RWPE1 (cell line): ENCODE measurements at regions not wholly inside any gene's neighbourhood (a gene's known extent, or its start where the extent isn't known, plus 50 kb on each side); places are given as distances from the start of the nearest gene placed in this dataset.

Experiments used
- CTCF ChIA-PET: fragments of 350-600 bp; sonication (Branson Sonifier 250); formaldehyde crosslinking; extraction: SDS; loops from one replicate; lab custom pipeline; 2021; lab: Yijun Ruan, JAX
- POLR2A ChIA-PET: fragments of 400-600 bp; formaldehyde crosslinking; extraction: SDS; loops from one replicate; lab custom pipeline; 2020; ENCODE audit warnings: antibody characterized with exemption; ENCODE audit not compliant: low non-redundant PET; lab: Yijun Ruan, JAX
- DNase-seq: peaks from one replicate; pipeline ENCODE4 v3.0.0; 2012; ENCODE audit warnings: low spot score
- H3K27ac ChIP-seq: fragments of 450-650 bp; 2 replicates; pipeline ENCODE4 v1.5.1; 2017
- TF ChIP-seq, protein P1 (sequence below): fragments of 450-650 bp; conservative IDR thresholded peaks from 2 replicates; pipeline ENCODE4 v1.5.1; 2017; ENCODE audit warnings: low read depth, mild to moderate bottlenecking

DNA sequence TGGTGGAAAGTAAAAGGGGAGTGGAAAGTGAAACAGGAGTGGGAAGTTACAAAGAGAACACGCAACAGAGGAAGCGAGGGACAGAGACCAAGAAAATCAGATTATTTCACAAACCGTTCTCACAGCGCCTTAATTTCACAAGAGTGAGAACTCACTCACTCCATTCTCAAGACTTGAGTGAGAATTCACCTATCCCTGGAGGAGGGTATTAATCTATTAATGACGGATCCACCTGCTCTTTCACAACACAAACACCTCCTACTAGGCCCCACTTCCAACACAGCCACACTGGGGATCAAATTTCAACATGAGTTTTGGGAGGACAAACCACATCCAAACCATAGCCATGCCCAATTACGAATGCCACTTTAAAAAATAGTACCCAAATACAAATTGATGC lies 297.6 kb downstream of the GPAM start:
- TF ChIP-seq, protein P1, sequence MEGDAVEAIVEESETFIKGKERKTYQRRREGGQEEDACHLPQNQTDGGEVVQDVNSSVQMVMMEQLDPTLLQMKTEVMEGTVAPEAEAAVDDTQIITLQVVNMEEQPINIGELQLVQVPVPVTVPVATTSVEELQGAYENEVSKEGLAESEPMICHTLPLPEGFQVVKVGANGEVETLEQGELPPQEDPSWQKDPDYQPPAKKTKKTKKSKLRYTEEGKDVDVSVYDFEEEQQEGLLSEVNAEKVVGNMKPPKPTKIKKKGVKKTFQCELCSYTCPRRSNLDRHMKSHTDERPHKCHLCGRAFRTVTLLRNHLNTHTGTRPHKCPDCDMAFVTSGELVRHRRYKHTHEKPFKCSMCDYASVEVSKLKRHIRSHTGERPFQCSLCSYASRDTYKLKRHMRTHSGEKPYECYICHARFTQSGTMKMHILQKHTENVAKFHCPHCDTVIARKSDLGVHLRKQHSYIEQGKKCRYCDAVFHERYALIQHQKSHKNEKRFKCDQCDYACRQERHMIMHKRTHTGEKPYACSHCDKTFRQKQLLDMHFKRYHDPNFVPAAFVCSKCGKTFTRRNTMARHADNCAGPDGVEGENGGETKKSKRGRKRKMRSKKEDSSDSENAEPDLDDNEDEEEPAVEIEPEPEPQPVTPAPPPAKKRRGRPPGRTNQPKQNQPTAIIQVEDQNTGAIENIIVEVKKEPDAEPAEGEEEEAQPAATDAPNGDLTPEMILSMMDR = no peak
- H3K27ac ChIP-seq = no peak overlapping the region
- no peak for DNase-seq
- ChIA-PET POLR2A (no interaction called here), CTCF (no interaction called here)

DNA sequence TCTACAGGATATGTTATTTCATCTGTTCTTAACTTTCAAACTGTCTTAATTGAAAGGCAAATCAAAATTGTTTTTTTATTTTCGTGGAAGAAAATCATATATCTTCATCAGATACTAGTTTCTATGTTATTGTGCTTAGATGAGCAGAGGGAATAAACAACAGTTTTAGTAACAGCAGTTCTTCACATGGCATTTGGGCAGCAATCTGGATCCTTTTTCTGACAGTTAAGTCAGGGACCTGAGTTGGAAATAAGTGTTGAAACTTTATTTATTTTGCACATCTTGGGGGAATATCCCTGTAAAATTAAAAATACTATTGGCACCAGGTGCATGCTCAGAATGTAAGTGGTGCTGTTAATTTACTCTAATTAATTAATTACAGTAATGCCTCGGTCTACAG lies 296.3 kb downstream of the GPAM start:
- H3K27ac ChIP-seq = no peak overlapping the region
- TF ChIP-seq, protein P1 = no peak
- CTCF ChIA-PET = no interaction called here
- POLR2A ChIA-PET = no interaction called here
- no peak for DNase-seq

DNA sequence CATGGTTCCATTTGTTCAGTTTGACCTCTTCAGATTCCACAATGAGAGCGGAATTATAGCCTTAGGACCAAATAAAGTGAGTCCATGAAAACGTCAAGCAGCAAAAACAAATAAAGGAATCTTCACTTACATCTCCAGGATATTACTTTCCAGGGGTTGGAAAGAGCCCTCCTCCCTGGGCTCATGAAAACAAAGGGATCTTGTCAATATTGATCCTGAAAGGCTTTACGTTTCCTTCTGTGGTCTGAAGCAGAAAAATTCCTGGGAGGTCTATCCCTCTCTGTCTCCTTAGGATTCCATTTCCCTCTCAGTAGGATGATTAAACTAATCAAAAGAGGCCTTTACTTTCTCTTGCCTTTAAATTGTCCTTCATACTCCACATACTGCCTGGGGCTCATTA lies 293.5 kb downstream of the GPAM start:
- TF ChIP-seq, protein P1 = no peak
- CTCF ChIA-PET = no interaction called here
- POLR2A ChIA-PET = no interaction called here
- H3K27ac ChIP-seq = no peak overlapping the region
- no peak for DNase-seq

DNA sequence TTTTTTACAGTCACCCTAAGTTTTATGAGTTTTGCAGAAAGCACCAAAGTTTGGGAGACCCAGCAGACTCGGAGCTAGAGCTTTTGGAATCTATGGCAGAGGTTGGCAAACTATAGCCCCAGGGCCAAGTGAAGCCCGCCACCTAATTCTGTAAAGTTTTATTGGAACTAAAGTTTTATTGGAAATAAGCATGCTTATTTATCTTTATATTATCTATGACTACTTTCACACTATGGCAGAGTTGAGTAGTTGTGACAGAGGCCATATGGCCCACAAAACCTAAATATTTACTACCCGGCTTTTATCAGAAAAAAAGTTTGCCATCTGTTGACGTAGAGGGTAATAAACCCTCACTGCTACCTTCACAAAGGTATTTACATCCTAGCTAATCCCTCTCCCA lies 267.6 kb downstream of the GPAM start:
- TF ChIP-seq, protein P1 = no peak
- DNase-seq = no peak
- H3K27ac ChIP-seq = no peak overlapping the region
- ChIA-PET POLR2A (no interaction called here), CTCF (no interaction called here)

DNA sequence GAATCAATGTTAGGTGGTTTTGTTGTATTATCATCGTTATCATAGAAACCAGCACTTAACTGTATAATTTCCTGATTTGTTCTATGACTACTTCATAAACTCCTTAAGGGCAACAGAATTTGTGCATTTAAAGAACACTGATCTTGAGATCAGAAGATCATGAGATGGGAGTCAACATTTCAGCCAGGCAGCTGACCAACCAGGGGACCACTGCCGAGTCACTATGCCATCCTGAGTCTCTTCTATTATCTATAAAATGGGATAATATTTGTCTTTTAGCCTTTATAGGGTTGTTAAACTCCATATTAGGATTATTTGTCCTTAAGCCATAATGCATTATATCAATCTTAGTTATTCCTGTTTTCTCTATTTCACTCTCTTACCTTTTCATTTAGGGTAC lies 261.7 kb downstream of the GPAM start:
- CTCF ChIA-PET = no interaction called here
- TF ChIP-seq, protein P1 = no peak
- POLR2A ChIA-PET = no interaction called here

DNA sequence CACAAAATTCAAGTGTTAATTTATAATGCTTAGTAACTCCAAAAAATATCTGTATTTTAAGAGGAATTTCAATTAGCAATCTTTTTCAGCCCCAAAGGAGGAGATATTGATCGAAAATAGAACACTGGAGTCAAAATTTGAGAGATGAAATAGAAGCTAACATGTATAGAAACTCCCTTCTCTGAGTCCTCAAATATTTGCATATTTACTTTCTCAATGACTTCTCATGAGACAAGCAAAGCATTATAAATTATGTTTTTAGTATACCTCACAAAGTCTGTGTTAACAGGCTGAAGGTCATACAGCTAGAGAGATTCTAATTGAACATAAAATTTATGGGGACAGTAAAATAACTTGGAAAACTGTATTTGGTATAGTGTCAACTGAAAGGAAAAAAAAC lies 260.5 kb downstream of the GPAM start:
- ChIA-PET POLR2A (no interaction called here), CTCF (no interaction called here)
- no peak overlapping the region for H3K27ac ChIP-seq
- no peak for DNase-seq
- TF ChIP-seq, protein P1 = no peak

More for the DNA sequence above, 261.7 kb downstream of the GPAM start:
- no peak for DNase-seq
- no peak overlapping the region for H3K27ac ChIP-seq

DNA sequence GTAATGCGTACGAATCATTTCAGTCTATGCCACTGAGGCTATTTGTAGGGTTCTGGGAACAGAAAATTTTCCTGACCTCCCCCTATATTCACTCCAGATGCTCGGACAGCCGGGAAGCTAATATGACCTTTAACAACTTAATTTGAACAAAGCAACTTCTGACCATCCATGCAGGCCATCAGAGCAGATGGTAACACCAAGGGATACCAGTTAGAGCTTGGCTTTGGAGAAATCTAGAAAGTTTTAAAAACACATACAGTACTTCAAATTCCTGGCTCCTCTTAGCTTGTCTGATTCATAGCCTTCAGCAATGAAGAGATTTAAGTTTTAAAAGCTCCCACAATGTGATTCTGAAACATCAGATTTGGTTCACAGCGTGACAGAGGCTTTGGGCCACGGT lies 257.3 kb downstream of the GPAM start:
- TF ChIP-seq, protein P1 = no peak
- ChIA-PET POLR2A (no interaction called here), CTCF (no interaction called here)

More for the DNA sequence above, 257.3 kb downstream of the GPAM start:
- no peak for DNase-seq
- no peak overlapping the region for H3K27ac ChIP-seq
